PFSK-1 (cell line): ENCODE measurements at regions not wholly inside any gene's neighbourhood (a gene's known extent, or its start where the extent isn't known, plus 50 kb on each side); places are given as distances from the start of the nearest gene placed in this dataset.

Source experiments
- FOXP2 ChIP-seq: optimal IDR thresholded peaks from 2 replicates; pipeline ENCODE3; 2011; ENCODE audit warnings: borderline replicate concordance, control low read depth, inconsistent platforms; ENCODE audit not compliant: insufficient read depth; ENCODE audit errors: extremely low read length, extremely low read depth
- POLR2AphosphoS5 ChIP-seq: IDR thresholded peaks from 2 replicates; pipeline ENCODE4 v1.6.1; 2012; ENCODE audit warnings: low read depth, mild to moderate bottlenecking, control low read depth, low read length, moderate library complexity
- REST ChIP-seq, 2 experiments: IDR thresholded peaks; 2 replicates each; pipeline versions ENCODE4 v1.6.1 to v1.8.0; 2011 to 2012; ENCODE audit warnings: low read depth in 2 of 2, low read length in 2 of 2, control low read depth in 1 of 2, inconsistent platforms in 1 of 2, mild to moderate bottlenecking in 1 of 2, moderate library complexity in 1 of 2; ENCODE audit not compliant: insufficient read depth in 1 of 2
- SIN3A ChIP-seq: IDR thresholded peaks from 2 replicates; pipeline ENCODE4 v1.6.1; 2012; ENCODE audit warnings: mild to moderate bottlenecking, low read length, moderate library complexity, borderline replicate concordance; ENCODE audit not compliant: insufficient read depth
- TAF1 ChIP-seq: IDR thresholded peaks from 2 replicates; pipeline ENCODE4 v1.6.1; 2012; ENCODE audit warnings: low read length, control low read depth, borderline replicate concordance; ENCODE audit not compliant: insufficient read depth

GRCh38 chr1:4024811-4025210, 124.7 kb upstream of the C1orf174 start:
- no peak for TF ChIP-seq SIN3A

- no peak for TF ChIP-seq TAF1
- no peak for TF ChIP-seq REST (IDR thresholded peaks at IDR 0.05; ENCODE audit: insufficient read depth in 1 of 2, low read depth in 2 of 2, low read length in 2 of 2)
- TF ChIP-seq FOXP2, result no peak
- TF ChIP-seq POLR2AphosphoS5, result no peak
- no peak for TF ChIP-seq SIN3A
Measured at GRCh38 chr1:4025752-4026151, 125.7 kb upstream of the C1orf174 start.

- TF ChIP-seq FOXP2, result no peak
- no peak for TF ChIP-seq TAF1
- TF ChIP-seq POLR2AphosphoS5, result no peak
- no peak for TF ChIP-seq SIN3A
- TF ChIP-seq REST (IDR thresholded peaks at IDR 0.05; ENCODE audit: insufficient read depth in 1 of 2, low read depth in 2 of 2, low read length in 2 of 2), result no peak
Measured at GRCh38 chr1:4027008-4027407, 126.9 kb upstream of the C1orf174 start.

GRCh38 chr1:4027492-4028138, 127.5 kb upstream of the C1orf174 start:
- no peak for TF ChIP-seq TAF1
- TF ChIP-seq SIN3A, result no peak
- no peak for TF ChIP-seq POLR2AphosphoS5
- no peak for TF ChIP-seq REST (IDR thresholded peaks at IDR 0.05; ENCODE audit: insufficient read depth in 1 of 2, low read depth in 2 of 2, low read length in 2 of 2)
- TF ChIP-seq FOXP2, result no peak

- TF ChIP-seq TAF1 (no peak), SIN3A (no peak), FOXP2 (no peak), POLR2AphosphoS5 (no peak), REST (IDR thresholded peaks at IDR 0.05; ENCODE audit: insufficient read depth in 1 of 2, low read depth in 2 of 2, low read length in 2 of 2) (no peak)
Measured at GRCh38 chr1:4028139-4028501, 128.0 kb upstream of the C1orf174 start.
